ENCODE measurements at regions not wholly inside any gene's neighbourhood (a gene's known extent, or its start where the extent isn't known, plus 50 kb on each side); places are given as distances from the start of the nearest gene placed in this dataset.

GRCh38 chr12:84723988-84724387 is 188.6 kb downstream of the SLC6A15 start:
- Mint-ChIP-seq H3K9me3 (no peaks in the 10 kb centered on the region), H3K4me1 (no peaks in the 10 kb centered on the region), H3K36me3 (no peaks in the 10 kb centered on the region), H3K27ac (no peak overlapping the region), H3K4me3 (no peak overlapping the region), H3K27me3 (no peaks in the 10 kb centered on the region)
- DNase-seq (no peak), ATAC-seq (replicated peaks) (no peak)

- Mint-ChIP-seq H3K4me3 (no peak overlapping the region), H3K36me3 (no peaks in the 10 kb centered on the region), H3K27me3 (no peaks in the 10 kb centered on the region), H3K27ac (no peak overlapping the region), H3K4me1 (no peaks in the 10 kb centered on the region), H3K9me3 (no peaks in the 10 kb centered on the region)
- DNase-seq (no peak), ATAC-seq (replicated peaks) (no peak)
These were observed 192.6 kb downstream of the SLC6A15 start for GRCh38 chr12:84719997-84720396.

DNA sequence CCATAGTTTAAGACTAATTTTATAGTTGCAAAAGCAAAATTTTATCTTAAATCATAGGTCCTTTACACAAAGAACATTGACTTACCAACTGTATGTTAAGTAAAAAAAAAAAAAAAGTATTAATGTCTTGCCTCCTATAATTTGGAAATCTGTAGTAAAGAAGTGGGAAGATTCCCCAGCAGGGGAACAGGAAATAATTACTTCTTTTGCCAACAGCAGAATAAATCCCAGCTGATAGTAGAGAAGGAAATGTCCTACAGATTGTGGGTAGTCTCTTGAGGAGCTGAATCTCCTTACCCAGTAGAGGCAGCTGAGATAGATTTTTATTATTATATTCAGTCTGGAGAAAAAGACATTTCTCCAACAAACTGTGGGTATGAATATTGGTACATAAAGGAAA is 193.7 kb downstream of the SLC6A15 start:
- H3K36me3 Mint-ChIP-seq = no peaks in the 10 kb centered on the region
- H3K27me3 Mint-ChIP-seq = no peaks in the 10 kb centered on the region
- no peak overlapping the region for H3K4me3 Mint-ChIP-seq
- H3K9me3 Mint-ChIP-seq = no peaks in the 10 kb centered on the region
- no peak overlapping the region for H3K27ac Mint-ChIP-seq
- H3K4me1 Mint-ChIP-seq = no peaks in the 10 kb centered on the region
- ATAC-seq (replicated peaks) (no peak), DNase-seq (no peak)

DNA sequence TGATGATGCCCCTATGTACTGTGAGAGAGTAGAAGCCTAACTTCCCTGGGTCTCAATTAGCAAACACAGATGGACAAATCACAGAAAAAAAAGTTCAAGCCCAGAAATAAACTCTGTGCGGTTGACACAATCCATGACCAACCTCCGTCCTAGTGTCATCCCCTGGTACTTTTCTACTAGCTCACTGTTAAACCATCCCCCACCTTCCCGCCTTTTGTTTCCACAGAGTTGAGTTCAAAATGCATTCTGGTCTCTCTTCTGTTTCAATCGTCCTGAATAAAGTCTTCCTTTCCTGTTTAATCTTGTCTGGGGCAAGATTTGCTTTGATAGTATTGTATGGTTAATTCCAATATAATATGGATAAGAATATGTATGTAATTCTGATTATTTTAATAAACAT is 199.9 kb downstream of the SLC6A15 start:
- Mint-ChIP-seq H3K9me3 (no peaks in the 10 kb centered on the region), H3K27me3 (no peaks in the 10 kb centered on the region), H3K36me3 (no peaks in the 10 kb centered on the region), H3K27ac (no peak overlapping the region), H3K4me3 (no peak overlapping the region), H3K4me1 (no peaks in the 10 kb centered on the region)
- ATAC-seq (replicated peaks) = no peak
- no peak for DNase-seq

DNA sequence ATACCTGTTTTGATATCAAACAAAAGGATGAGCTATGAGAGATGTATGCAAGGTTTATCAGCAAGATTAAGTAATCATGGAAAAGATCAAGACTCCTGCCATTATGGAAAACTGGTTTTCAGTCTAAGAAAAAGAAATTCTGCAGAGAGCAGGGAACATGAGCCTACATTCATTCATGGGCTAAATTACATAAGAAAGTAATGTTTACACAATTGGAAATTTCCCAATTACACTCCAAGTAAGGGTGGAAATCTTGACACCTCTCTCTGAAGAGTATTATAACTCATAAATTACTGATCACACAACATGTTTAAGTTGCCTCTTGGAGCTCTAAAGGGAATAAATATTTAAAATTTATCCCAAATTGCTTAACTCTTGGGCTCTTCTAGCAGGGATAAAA is 206.2 kb downstream of the SLC6A15 start:
- Mint-ChIP-seq H3K4me3 (no peak overlapping the region), H3K36me3 (no peaks in the 10 kb centered on the region), H3K27me3 (no peaks in the 10 kb centered on the region), H3K27ac (no peak overlapping the region), H3K4me1 (no peaks in the 10 kb centered on the region), H3K9me3 (no peaks in the 10 kb centered on the region)
- DNase-seq (no peak), ATAC-seq (replicated peaks) (no peak)

GRCh38 chr12:84704856-84705255 is 207.7 kb downstream of the SLC6A15 start:
- Mint-ChIP-seq H3K4me1 (no peaks in the 10 kb centered on the region), H3K36me3 (no peaks in the 10 kb centered on the region), H3K9me3 (no peaks in the 10 kb centered on the region), H3K27me3 (no peaks in the 10 kb centered on the region), H3K4me3 (no peak overlapping the region), H3K27ac (no peak overlapping the region)
- ATAC-seq (replicated peaks) (no peak), DNase-seq (no peak)

- H3K27me3 Mint-ChIP-seq = no peaks in the 10 kb centered on the region
- no peak for ATAC-seq (replicated peaks)
- DNase-seq = no peak
- H3K27ac Mint-ChIP-seq = no peak overlapping the region
- no peak overlapping the region for H3K4me3 Mint-ChIP-seq
- no peaks in the 10 kb centered on the region for H3K9me3 Mint-ChIP-seq
- H3K4me1 Mint-ChIP-seq = no peaks in the 10 kb centered on the region
- H3K36me3 Mint-ChIP-seq = no peaks in the 10 kb centered on the region
These were observed 210.6 kb downstream of the SLC6A15 start for GRCh38 chr12:84702001-84702400.

DNA sequence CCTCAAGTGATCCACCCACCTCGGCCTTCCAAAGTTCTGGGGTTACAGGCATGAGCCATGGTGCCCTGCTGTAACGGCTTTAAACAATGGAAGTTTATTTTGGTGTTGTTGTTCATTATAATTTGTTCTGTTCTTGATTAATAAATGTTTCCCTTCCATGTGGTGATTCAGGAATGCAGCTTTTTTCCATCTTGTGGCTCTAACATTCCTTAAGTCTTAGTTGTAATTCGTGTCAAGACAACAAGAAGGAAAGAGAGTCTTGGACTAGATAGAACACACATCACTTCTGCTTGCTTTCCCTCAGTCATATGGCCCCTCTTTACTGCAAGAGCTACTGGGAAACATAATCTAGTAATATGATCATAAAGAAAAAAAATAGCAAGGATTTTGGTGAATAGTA is 211.6 kb downstream of the SLC6A15 start:
- Mint-ChIP-seq H3K36me3 (no peaks in the 10 kb centered on the region), H3K27ac (no peak overlapping the region), H3K9me3 (no peaks in the 10 kb centered on the region), H3K4me3 (no peak overlapping the region), H3K27me3 (no peaks in the 10 kb centered on the region), H3K4me1 (no peaks in the 10 kb centered on the region)
- DNase-seq (no peak), ATAC-seq (replicated peaks) (no peak)

DNA sequence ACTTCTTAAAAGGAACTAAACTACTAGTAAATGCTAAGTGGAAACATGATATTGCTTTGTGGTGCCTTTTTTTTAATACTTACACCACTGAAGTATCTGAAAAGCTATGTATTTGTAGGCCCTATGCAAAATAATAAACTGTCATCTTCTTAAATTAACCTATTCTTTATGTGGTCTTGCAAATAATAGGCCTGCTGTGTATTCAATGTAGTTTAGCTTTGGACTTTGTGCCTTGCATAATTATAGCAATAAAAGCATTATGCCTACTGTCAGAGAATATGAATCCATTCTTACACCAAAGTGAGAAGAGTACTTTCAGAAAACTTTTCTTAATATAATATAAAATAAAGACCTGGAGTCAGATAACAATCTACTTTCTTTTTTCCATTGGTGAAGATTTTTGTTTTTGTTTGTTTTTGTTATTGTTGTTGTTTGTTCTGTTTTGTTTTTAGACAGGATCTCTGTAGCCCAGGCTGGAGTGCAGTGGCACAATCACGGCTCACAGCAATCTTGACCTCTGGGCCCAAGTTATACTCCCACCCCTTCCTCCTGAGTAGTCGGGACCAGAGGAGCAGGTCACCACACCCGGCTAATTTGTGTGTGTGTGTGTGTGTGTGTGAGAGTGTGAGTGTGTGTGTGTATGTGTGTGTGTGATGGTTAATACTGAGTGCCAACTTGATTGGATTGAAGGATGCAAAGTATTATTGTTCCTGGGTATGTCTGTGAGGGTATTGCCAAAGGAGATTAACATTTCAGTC is 213.8 kb downstream of the SLC6A15 start:
- Mint-ChIP-seq H3K27ac (no peak overlapping the region), H3K27me3 (no peaks in the 10 kb centered on the region), H3K4me1 (no peaks in the 10 kb centered on the region), H3K36me3 (no peaks in the 10 kb centered on the region), H3K4me3 (no peak overlapping the region), H3K9me3 (no peaks in the 10 kb centered on the region)
- DNase-seq (no peak), ATAC-seq (replicated peaks) (no peak)

DNA sequence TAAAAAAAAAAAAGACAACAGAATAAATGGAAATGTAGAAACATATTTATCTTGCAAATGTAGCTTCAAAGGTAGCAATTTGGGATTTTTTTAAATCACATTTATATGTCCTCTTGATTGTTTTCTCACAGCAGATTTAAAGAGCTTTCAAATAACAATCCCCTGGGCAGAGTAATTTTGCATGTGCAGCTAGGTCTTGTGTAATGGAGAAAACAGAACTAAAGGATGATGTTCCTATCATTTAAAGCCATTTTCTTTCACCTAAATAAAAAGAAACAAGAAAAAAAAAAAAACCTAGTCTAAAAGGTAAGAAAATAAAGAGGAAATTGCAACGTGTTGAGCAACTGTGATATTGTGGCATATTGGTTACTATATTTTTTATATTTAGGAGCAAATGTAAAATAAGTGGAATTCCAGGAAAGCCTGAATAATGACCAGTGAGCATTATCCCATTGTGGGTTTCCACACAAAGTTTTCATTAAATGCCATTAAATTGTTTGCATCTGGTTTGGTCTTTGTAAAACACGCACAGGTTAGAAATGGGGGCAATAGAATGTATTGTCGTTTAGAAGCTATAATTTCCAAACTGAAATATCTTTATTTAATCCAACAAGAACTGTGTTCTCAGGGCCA is 215.6 kb downstream of the SLC6A15 start:
- H3K36me3 Mint-ChIP-seq = no peaks in the 10 kb centered on the region
- DNase-seq (no peak), ATAC-seq (replicated peaks) (no peak)
- H3K27ac Mint-ChIP-seq = no peak overlapping the region
- H3K4me3 Mint-ChIP-seq = no peak overlapping the region
- H3K9me3 Mint-ChIP-seq = no peaks in the 10 kb centered on the region
- H3K4me1 Mint-ChIP-seq = no peaks in the 10 kb centered on the region
- H3K27me3 Mint-ChIP-seq = no peaks in the 10 kb centered on the region

- Mint-ChIP-seq H3K27me3 (no peaks in the 10 kb centered on the region), H3K36me3 (no peaks in the 10 kb centered on the region), H3K9me3 (no peaks in the 10 kb centered on the region), H3K4me1 (no peaks in the 10 kb centered on the region), H3K4me3 (no peak overlapping the region), H3K27ac (no peak overlapping the region)
- DNase-seq (no peak), ATAC-seq (replicated peaks) (no peak)
These were observed 216.3 kb downstream of the SLC6A15 start for GRCh38 chr12:84696281-84696680.

GRCh38 chr12:84694116-84694515 is 218.5 kb downstream of the SLC6A15 start:
- no peak for ATAC-seq (replicated peaks)

GRCh38 chr12:84692071-84692470 is 220.5 kb downstream of the SLC6A15 start:
- Mint-ChIP-seq H3K4me3 (no peak overlapping the region), H3K36me3 (no peaks in the 10 kb centered on the region), H3K27ac (no peak overlapping the region), H3K27me3 (no peaks in the 10 kb centered on the region), H3K9me3 (no peaks in the 10 kb centered on the region), H3K4me1 (no peaks in the 10 kb centered on the region)
- DNase-seq (no peak), ATAC-seq (replicated peaks) (no peak)

More at GRCh38 chr12:84694116-84694515, 218.5 kb downstream of the SLC6A15 start:
- Mint-ChIP-seq H3K4me3 (no peak overlapping the region), H3K36me3 (no peaks in the 10 kb centered on the region), H3K27ac (no peak overlapping the region), H3K9me3 (no peaks in the 10 kb centered on the region), H3K27me3 (no peaks in the 10 kb centered on the region), H3K4me1 (no peaks in the 10 kb centered on the region)
- DNase-seq = no peak

DNA sequence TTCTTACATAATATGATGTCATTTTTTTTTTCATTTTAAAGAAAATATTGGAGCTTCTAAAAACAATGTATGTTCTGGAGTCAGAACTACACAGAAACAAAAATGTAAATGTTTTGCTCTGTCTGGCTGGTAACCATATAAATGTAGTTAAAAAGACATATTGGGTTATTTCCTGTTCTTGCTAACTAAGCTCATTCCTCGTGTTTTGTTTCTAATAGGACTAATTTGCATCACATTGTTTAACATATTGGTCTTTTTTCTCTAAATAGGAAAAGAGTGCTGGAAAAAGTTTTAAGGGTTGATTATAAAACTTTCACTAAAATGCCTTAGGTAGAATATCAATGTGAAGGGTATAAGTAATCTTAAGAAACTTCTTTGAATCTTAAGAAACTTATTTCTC is 221.3 kb downstream of the SLC6A15 start:
- H3K27me3 Mint-ChIP-seq = no peaks in the 10 kb centered on the region

GRCh38 chr12:84689638-84690037 is 223.0 kb downstream of the SLC6A15 start:
- Mint-ChIP-seq H3K9me3 (no peaks in the 10 kb centered on the region), H3K27ac (no peak overlapping the region), H3K36me3 (no peaks in the 10 kb centered on the region), H3K27me3 (no peaks in the 10 kb centered on the region), H3K4me3 (no peak overlapping the region), H3K4me1 (no peaks in the 10 kb centered on the region)
- ATAC-seq (replicated peaks) (no peak), DNase-seq (no peak)

More for the DNA sequence above, 221.3 kb downstream of the SLC6A15 start:
- H3K9me3 Mint-ChIP-seq = no peaks in the 10 kb centered on the region
- ATAC-seq (replicated peaks) (no peak), DNase-seq (no peak)
- H3K4me3 Mint-ChIP-seq = no peak overlapping the region
- H3K36me3 Mint-ChIP-seq = no peaks in the 10 kb centered on the region
- no peaks in the 10 kb centered on the region for H3K4me1 Mint-ChIP-seq
- no peak overlapping the region for H3K27ac Mint-ChIP-seq
